Endodermal cell (in vitro differentiated cells): ENCODE measurements at regions not wholly inside any gene's neighbourhood (a gene's known extent, or its start where the extent isn't known, plus 50 kb on each side); places are given as distances from the start of the nearest gene placed in this dataset.

Experiments used
- DNase-seq: peaks from one replicate; pipeline ENCODE4 v3.0.0-alpha.2; 2017
- H3K27ac ChIP-seq: 2 replicates; pipeline ENCODE4 v1.5.1; 2013; ENCODE audit warnings: mild to moderate bottlenecking, low read depth, low read length, moderate library complexity
- H3K27me3 ChIP-seq: 2 replicates; pipeline ENCODE4 v1.6.1; 2013; ENCODE audit warnings: mild to moderate bottlenecking, low read length, moderate library complexity; ENCODE audit not compliant: insufficient read depth, control insufficient read depth, poor library complexity, severe bottlenecking
- H3K36me3 ChIP-seq: 2 replicates; pipeline ENCODE4 v1.7.0; 2013; ENCODE audit warnings: mild to moderate bottlenecking, low read length, moderate library complexity; ENCODE audit not compliant: control insufficient read depth, insufficient read depth
- H3K4me1 ChIP-seq: one replicate; pipeline ENCODE4 v1.7.0; 2013; ENCODE audit warnings: low read length; ENCODE audit not compliant: control insufficient read depth, insufficient read depth
- H3K4me3 ChIP-seq: 2 replicates; pipeline ENCODE4 v1.5.1; 2013; ENCODE audit warnings: mild to moderate bottlenecking, low read length, moderate library complexity
- H3K9ac ChIP-seq: 2 replicates; pipeline ENCODE4 v1.6.1; 2013; ENCODE audit warnings: mild to moderate bottlenecking, low read length, moderate library complexity; ENCODE audit not compliant: poor library complexity, severe bottlenecking; ENCODE audit errors: extremely low read depth
- H3K9me3 ChIP-seq: 2 replicates; pipeline ENCODE4 v1.6.1; 2013; ENCODE audit warnings: mild to moderate bottlenecking, low read length, moderate library complexity; ENCODE audit not compliant: control insufficient read depth
- H3K27ac Mint-ChIP-seq: 2 replicates; pipeline ENCODE4 v1.8.0; 2020; ENCODE audit warnings: mixed read lengths
- H3K27me3 Mint-ChIP-seq: 2 replicates; pipeline ENCODE4 v1.8.0; 2021; ENCODE audit warnings: mild to moderate bottlenecking, mixed read lengths; ENCODE audit not compliant: insufficient read depth
- H3K36me3 Mint-ChIP-seq: 2 replicates; pipeline ENCODE4 v1.8.0; 2020; ENCODE audit warnings: low read depth, mixed read lengths
- H3K4me1 Mint-ChIP-seq: 2 replicates; pipeline ENCODE4 v1.8.0; 2020; ENCODE audit warnings: mixed read lengths
- H3K4me3 Mint-ChIP-seq: 2 replicates; pipeline ENCODE4 v1.8.0; 2020; ENCODE audit warnings: mild to moderate bottlenecking, moderate library complexity, mixed read lengths
- H3K9me3 Mint-ChIP-seq: 2 replicates; pipeline ENCODE4 v1.8.0; 2020; ENCODE audit warnings: mild to moderate bottlenecking, mixed read lengths
- CTCF ChIP-seq: fragments of 200-600 bp; sonication (generic); conservative IDR thresholded peaks from 2 replicates; pipeline ENCODE4 v1.5.0; 2021; ENCODE audit warnings: antibody characterized with exemption, mild to moderate bottlenecking
- WGBS, 2 experiments: methylation state at CpG; one replicate each; pipeline versions ENCODE4 v1.1.5 to v1.1.7; 2013; ENCODE audit warnings: missing lambda C conversion rate in 2 of 2, mixed read lengths in 1 of 2; ENCODE audit not compliant: insufficient coverage in 1 of 2, insufficient read length in 1 of 2; 5-methylcytosine and 5-hydroxymethylcytosine counted together

- WGBS, 2 experiments: 84 to 92% methylated on average over 2 of the region's 2 CpGs
- Mint-ChIP-seq H3K27ac (no peak overlapping the region), H3K27me3 (peaks cover 14% of the 10 kb centered on the region), H3K4me1 (no peaks in the 10 kb centered on the region), H3K4me3 (no peak overlapping the region), H3K9me3 (no peaks in the 10 kb centered on the region), H3K36me3 (no peaks in the 10 kb centered on the region)
- Histone ChIP-seq H3K9ac (no peak overlapping the region), H3K9me3 (no peaks in the 10 kb centered on the region), H3K27ac (no peak overlapping the region), H3K4me3 (no peak overlapping the region), H3K27me3 (peaks cover 35% of the 10 kb centered on the region), H3K4me1 (no peaks in the 10 kb centered on the region), H3K36me3 (no peaks in the 10 kb centered on the region)
- DNase-seq: no peak
- no peak for TF ChIP-seq CTCF
These were observed 68.5 kb upstream of the GRIK3 start for GRCh38 chr1:37102656-37103382.

DNA sequence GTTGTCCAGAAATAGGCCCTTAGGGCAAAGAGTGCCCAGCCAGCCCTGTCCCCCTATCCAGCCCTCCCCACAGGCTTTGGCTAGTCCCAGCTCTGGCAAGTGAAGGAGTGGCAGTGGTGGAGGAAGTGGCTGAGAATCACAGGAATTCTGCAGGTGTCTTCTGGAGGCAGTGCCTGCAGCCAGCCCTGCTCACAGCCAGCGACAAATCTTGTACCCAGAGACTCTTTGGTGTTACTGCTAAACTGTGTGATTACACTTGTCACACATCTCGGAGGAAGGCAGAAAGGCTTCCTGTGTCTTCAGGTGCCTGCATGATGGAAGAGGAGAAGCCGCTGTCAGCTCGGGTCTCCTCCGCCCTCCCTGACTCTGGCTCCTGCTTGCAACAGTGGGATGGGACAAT is 71.6 kb upstream of the GRIK3 start:
- H3K4me3 Mint-ChIP-seq: no peak overlapping the region
- no peak for DNase-seq
- no peaks in the 10 kb centered on the region for H3K4me1 ChIP-seq
- no peaks in the 10 kb centered on the region for H3K4me1 Mint-ChIP-seq
- no peak overlapping the region for H3K4me3 ChIP-seq
- WGBS, 2 experiments: 85 to 94% methylated on average over 4 of the region's 5 CpGs
- TF ChIP-seq CTCF: no peak
- no peak overlapping the region for H3K27ac ChIP-seq
- no peak overlapping the region for H3K27ac Mint-ChIP-seq
- H3K36me3 ChIP-seq: no peaks in the 10 kb centered on the region
- H3K9me3 Mint-ChIP-seq: no peaks in the 10 kb centered on the region
- H3K27me3 Mint-ChIP-seq: peaks cover 16% of the 10 kb centered on the region
- no peaks in the 10 kb centered on the region for H3K36me3 Mint-ChIP-seq
- H3K9me3 ChIP-seq: no peaks in the 10 kb centered on the region
- H3K9ac ChIP-seq: no peak overlapping the region
- H3K27me3 ChIP-seq: peaks cover 35% of the 10 kb centered on the region

GRCh38 chr1:37107153-37107907 is 73.0 kb upstream of the GRIK3 start:
- TF ChIP-seq CTCF: no peak
- H3K36me3 ChIP-seq: no peaks in the 10 kb centered on the region
- DNase-seq: no peak
- Mint-ChIP-seq H3K4me1 (no peaks in the 10 kb centered on the region), H3K27ac (no peak overlapping the region), H3K4me3 (no peak overlapping the region), H3K27me3 (peaks cover 12% of the 10 kb centered on the region), H3K36me3 (no peaks in the 10 kb centered on the region), H3K9me3 (no peaks in the 10 kb centered on the region)
- no peak overlapping the region for H3K9ac ChIP-seq
- H3K27me3 ChIP-seq: peaks cover 27% of the 10 kb centered on the region
- no peak overlapping the region for H3K27ac ChIP-seq
- no peak overlapping the region for H3K4me3 ChIP-seq
- 90 to 93% methylated on average over 3 to 5 of the region's 5 CpGs for WGBS, 2 experiments
- no peaks in the 10 kb centered on the region for H3K9me3 ChIP-seq
- no peaks in the 10 kb centered on the region for H3K4me1 ChIP-seq
